GOT3 (cell line): ENCODE measurements at regions not wholly inside any gene's neighbourhood (a gene's known extent, or its start where the extent isn't known, plus 50 kb on each side); places are given as distances from the start of the nearest gene placed in this dataset.
"Not testable (repeated sequence)": the region's sequence is repeated elsewhere in the genome, so short reads cannot be mapped to it uniquely, and the experiment has no call there.

Source experiments
- DNase-seq: peaks from one replicate; lab custom pipeline; 2025; ENCODE audit warnings: mixed read lengths; lab: John Stamatoyannopoulos, UW

GRCh38 chr17:73851091-73851490 is 206.8 kb upstream of the SDK2 start:
- no peak for DNase-seq

- no peak for DNase-seq
Observed at GRCh38 chr17:73851921-73852320, 207.7 kb upstream of the SDK2 start.

- no peak for DNase-seq
Observed at GRCh38 chr17:73855720-73856333, 211.6 kb upstream of the SDK2 start.

- no peak for DNase-seq
Observed at GRCh38 chr17:73856556-73856955, 212.3 kb upstream of the SDK2 start.

GRCh38 chr17:73859439-73860008 is 215.3 kb upstream of the SDK2 start:
- DNase-seq: not testable (repeated sequence)

GRCh38 chr17:73861543-73861942 is 217.3 kb upstream of the SDK2 start:
- DNase-seq: no peak

GRCh38 chr17:73863761-73864535 is 219.7 kb upstream of the SDK2 start:
- no peak for DNase-seq

- DNase-seq: no peak
Observed at GRCh38 chr17:73865831-73866230, 221.6 kb upstream of the SDK2 start.

GRCh38 chr17:73867056-73867455 is 222.8 kb upstream of the SDK2 start:
- no peak for DNase-seq

GRCh38 chr17:73870068-73870467 is 225.8 kb upstream of the SDK2 start:
- DNase-seq: no peak

GRCh38 chr17:73870473-73870872 is 226.2 kb upstream of the SDK2 start:
- no peak for DNase-seq

- DNase-seq: no peak
Observed at GRCh38 chr17:73872816-73873215, 228.6 kb upstream of the SDK2 start.

GRCh38 chr17:73874008-73874720 is 229.9 kb upstream of the SDK2 start:
- no peak for DNase-seq

GRCh38 chr17:73875346-73875745 is 231.1 kb upstream of the SDK2 start:
- no peak for DNase-seq

- DNase-seq: no peak
Observed at GRCh38 chr17:73877962-73878361, 233.7 kb upstream of the SDK2 start.

GRCh38 chr17:73878923-73879322 is 234.7 kb upstream of the SDK2 start:
- DNase-seq: no peak

- DNase-seq: no peak
Observed at GRCh38 chr17:73879987-73880386, 235.7 kb upstream of the SDK2 start.

GRCh38 chr17:73882590-73882989 is 238.3 kb upstream of the SDK2 start:
- DNase-seq: no peak

- no peak for DNase-seq
Observed at GRCh38 chr17:73883175-73883574, 238.9 kb upstream of the SDK2 start.

GRCh38 chr17:73887739-73888138 is 243.5 kb upstream of the SDK2 start:
- DNase-seq: no peak

- DNase-seq: no peak
Observed at GRCh38 chr17:73888862-73889261, 244.6 kb upstream of the SDK2 start.

- DNase-seq: no peak
Observed at GRCh38 chr17:73889439-73889838, 245.2 kb upstream of the SDK2 start.
